Frontal cortex (tissue), 3 donors: ENCODE measurements at regions not wholly inside any gene's neighbourhood (a gene's known extent, or its start where the extent isn't known, plus 50 kb on each side); places are given as distances from the start of the nearest gene placed in this dataset.
"Not testable (repeated sequence)": the region's sequence is repeated elsewhere in the genome, so short reads cannot be mapped to it uniquely, and the experiment has no call there.

Source experiments
- DNase-seq, 2 donors: peaks; one replicate each; pipeline ENCODE4 v3.0.0; 2012; ENCODE audit warnings: low spot score in 2 of 2
- FAIRE-seq: peaks from 2 replicates; lab custom pipeline; 2012; peaks lifted over from hg19 to GRCh38; lab: Jason Lieb, UNC
- donor health status: control.
- donor health status: control.
- donor health status: control.

DNA sequence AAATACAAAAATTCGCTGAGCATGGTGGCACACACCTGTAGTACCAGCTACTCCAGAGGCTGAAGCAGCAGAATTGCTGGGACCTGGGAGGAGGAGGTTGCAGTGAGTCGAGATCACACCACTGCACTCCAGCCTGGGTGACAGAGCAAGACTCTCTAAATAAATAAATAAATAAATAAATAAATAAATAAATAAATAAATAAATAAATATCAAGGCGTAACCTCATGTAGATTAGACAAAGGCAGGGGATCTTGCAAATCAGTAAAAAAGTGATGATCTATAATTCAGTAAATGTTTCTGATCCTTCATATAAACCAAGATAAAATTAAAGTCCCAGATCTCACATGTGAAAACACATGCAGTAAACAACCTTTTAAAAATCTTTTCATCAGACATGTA is 425.6 kb downstream of the MRPL39 start:
- not testable (repeated sequence) for FAIRE-seq, DNase-seq

- FAIRE-seq = no peak
- no peak for DNase-seq
These were observed 428.2 kb downstream of the MRPL39 start for GRCh38 chr21:25179116-25179515.

- FAIRE-seq = no peak
These were observed 430.5 kb downstream of the MRPL39 start for GRCh38 chr21:25176637-25177412.

DNA sequence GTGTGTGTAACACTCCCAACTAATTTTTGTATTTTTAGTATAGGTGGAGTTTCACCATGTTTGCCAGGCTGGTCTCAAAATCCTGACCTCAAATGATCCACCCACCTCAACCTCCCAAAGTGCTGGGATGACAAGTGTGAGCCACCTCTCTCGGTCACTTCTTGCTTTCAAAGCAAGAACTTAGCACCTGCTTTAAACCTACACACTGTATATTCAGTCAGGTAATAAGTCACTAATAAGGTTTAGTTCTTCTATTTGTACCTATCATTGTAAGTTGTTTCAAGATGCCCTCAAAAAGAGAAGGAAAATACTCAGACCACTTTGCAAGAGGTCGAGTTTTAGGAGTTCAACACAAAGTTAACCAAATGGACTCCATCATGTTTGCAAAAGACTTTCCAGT is 431.3 kb downstream of the MRPL39 start:
- DNase-seq = no peak
- FAIRE-seq = no peak

More at GRCh38 chr21:25176637-25177412, 430.5 kb downstream of the MRPL39 start:
- DNase-seq = no peak

- no peak for DNase-seq
- no peak for FAIRE-seq
These were observed 435.8 kb downstream of the MRPL39 start for GRCh38 chr21:25171438-25171837.

DNA sequence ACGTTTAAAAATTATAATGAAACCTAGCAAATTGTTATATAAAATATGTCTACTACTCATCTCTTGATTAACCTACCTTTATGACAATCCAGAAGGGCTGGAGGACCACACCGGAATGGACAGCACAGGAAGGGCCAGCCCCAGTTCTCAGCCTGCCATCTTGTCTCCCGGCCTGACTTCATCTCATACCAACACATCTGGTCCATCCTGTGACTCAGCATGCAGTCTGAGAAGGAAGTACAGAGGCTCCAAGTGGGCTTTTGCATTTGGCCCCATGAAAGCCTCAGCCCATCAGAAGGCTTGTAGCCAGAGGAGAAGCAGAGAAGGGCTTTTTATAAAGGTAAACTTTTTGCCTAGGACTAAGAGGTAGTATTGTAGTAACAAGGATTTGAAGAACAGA is 436.6 kb downstream of the MRPL39 start:
- FAIRE-seq (no peak), DNase-seq (no peak)

DNA sequence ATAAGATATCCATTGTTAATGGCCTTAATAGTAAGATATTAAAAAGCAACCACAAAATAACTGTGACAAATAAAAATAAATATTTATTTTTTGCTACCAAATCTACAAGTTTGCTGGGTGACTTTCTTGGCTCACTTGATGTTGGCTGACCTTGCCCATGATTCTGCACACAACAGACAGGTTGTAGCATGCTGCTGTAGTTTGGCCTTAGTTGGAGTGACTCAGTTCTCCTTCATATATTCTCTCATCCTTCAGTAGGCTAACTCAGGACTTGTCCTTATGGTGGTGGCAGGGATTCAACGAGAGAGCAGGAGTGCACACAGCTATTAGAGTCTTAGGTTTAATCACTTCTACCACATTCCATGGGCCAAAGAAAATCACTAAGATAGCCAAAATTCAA is 437.9 kb downstream of the MRPL39 start:
- DNase-seq = no peak

DNA sequence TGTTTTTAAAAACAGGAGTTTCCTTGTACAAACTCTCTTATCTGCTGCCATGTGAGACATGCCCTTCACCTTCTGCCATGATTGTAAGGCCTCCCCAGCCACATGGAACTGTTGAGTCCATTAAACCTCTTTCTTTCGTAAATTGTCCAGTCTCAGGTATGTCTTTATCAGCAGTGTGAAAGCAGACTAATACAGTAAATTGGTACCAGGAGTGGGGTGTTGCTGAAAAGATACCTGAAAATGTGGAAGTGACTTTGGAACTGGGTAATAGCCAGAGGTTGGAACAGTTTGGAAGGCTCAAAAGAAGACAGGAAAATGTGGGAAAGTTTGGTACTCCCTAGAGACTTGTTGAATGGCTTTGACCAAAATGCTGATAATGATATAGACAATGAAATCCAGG is 440.4 kb downstream of the MRPL39 start:
- not testable (repeated sequence) for DNase-seq, FAIRE-seq

More for the DNA sequence above, 437.9 kb downstream of the MRPL39 start:
- FAIRE-seq = no peak

DNA sequence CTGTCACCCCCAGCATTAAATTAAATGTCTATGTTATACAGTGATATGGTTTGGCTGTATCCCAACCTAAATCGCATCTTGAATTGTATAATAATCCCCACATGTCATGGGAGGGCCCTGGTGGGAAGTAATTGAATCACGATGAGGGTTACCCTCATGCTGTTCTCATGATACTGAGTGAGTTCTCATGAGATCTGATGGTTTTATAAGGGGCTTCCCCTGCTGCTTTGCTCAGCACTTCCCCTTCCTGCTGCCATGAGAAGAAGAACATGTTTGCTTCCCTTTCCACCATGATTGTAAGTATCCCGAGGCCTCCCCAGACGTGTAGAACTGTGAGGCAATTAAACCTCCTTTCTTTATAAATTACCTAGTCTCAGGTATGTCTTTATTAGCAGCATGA is 445.7 kb downstream of the MRPL39 start:
- FAIRE-seq = no peak
- no peak for DNase-seq

GRCh38 chr21:25155020-25155419 is 452.3 kb downstream of the MRPL39 start:
- not testable (repeated sequence) for FAIRE-seq, DNase-seq

- FAIRE-seq = no peak
- DNase-seq = no peak
These were observed 458.3 kb downstream of the MRPL39 start for GRCh38 chr21:25149022-25149421.

DNA sequence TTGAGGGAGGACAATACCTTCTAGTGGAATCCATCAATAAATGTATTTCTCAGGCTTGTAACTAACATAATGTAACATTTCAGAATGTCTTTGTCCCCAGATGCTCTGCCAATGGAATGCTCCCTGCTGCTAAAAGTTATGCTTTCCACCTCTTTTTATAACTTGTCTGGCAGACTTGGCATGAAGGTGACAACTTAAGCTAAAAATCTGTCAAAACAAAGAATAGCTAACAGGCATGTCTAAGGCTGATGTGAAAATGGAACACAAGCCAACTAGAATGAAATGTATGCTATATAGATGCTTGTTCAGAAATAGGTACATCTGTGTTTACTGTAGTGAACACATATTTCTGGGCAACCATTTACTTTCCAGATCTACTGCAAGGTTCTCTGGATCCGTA is 467.9 kb downstream of the MRPL39 start:
- FAIRE-seq = no peak
- DNase-seq = no peak

GRCh38 chr21:25133939-25134338 is 473.3 kb downstream of the MRPL39 start:
- DNase-seq = no peak
- FAIRE-seq = no peak

DNA sequence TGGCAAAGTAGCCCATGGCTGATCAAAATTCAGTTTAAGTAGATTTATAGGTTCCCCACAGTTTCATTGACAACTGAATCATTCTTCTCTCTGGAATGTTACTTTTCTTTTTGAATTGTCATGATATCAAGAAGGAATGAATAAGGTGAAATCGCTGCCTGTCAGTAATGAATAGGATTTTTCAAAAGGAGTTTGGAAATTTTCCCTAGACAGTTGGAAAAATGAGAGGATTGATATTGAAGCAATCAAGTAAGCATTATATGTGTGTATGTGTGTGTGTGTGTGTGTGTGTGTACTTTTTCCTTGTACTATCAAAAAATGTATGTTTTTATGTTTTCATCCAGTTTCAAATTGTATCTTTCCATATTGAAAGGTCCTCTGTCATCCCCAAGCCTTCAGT is 479.5 kb downstream of the MRPL39 start:
- DNase-seq (no peak), FAIRE-seq (no peak)

GRCh38 chr21:25127007-25127406 is 480.3 kb downstream of the MRPL39 start:
- FAIRE-seq (no peak), DNase-seq (no peak)

DNA sequence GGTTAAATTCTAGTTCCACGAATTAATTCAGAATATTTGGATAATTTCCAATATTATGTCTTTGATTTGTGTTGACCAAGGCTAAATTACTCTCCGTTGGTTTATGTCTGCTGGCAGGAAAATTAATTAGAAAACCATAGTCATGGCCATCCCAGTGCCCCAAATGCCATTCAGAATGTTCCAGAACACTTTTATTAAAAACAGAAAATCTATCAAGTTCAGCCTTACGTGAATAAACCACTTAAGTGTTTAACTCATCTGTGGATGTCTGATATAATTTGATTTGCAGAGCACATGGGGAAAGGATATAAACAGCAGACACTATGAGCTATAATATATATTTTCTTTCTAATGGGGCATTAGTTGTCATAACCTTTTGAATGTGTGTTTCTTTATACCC is 480.7 kb downstream of the MRPL39 start:
- FAIRE-seq = no peak
- DNase-seq = no peak

- DNase-seq (no peak), FAIRE-seq (no peak)
These were observed 488.6 kb downstream of the MRPL39 start for GRCh38 chr21:25118648-25119047.

DNA sequence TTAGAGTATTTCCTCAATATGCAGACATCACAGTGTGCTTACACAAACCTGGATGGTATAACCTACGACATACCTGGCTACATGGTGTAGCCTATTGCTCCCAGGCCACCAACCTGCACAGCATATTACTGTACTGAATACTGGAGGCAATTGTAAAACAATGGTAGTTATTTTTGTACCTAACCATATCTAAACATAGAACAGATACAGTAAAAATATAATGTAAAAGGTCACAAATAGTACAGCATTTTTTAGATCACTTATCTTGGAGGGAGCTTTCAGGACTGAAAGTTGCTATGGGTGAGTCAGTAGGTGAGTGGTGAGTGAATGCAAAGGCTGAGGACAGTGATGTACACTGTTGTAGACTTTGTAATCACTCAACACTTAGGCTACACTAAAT is 492.3 kb downstream of the MRPL39 start:
- no peak for FAIRE-seq
- DNase-seq = no peak

- FAIRE-seq = no peak
- DNase-seq = no peak
These were observed 499.6 kb downstream of the MRPL39 start for GRCh38 chr21:25107708-25108107.

GRCh38 chr21:25103500-25104207 is 503.6 kb downstream of the MRPL39 start:
- DNase-seq (no peak), FAIRE-seq (no peak)

GRCh38 chr21:25097648-25098047 is 509.6 kb downstream of the MRPL39 start:
- DNase-seq (no peak), FAIRE-seq (no peak)
